ENCODE measurements at regions not wholly inside any gene's neighbourhood (a gene's known extent, or its start where the extent isn't known, plus 50 kb on each side); places are given as distances from the start of the nearest gene placed in this dataset.

DNA sequence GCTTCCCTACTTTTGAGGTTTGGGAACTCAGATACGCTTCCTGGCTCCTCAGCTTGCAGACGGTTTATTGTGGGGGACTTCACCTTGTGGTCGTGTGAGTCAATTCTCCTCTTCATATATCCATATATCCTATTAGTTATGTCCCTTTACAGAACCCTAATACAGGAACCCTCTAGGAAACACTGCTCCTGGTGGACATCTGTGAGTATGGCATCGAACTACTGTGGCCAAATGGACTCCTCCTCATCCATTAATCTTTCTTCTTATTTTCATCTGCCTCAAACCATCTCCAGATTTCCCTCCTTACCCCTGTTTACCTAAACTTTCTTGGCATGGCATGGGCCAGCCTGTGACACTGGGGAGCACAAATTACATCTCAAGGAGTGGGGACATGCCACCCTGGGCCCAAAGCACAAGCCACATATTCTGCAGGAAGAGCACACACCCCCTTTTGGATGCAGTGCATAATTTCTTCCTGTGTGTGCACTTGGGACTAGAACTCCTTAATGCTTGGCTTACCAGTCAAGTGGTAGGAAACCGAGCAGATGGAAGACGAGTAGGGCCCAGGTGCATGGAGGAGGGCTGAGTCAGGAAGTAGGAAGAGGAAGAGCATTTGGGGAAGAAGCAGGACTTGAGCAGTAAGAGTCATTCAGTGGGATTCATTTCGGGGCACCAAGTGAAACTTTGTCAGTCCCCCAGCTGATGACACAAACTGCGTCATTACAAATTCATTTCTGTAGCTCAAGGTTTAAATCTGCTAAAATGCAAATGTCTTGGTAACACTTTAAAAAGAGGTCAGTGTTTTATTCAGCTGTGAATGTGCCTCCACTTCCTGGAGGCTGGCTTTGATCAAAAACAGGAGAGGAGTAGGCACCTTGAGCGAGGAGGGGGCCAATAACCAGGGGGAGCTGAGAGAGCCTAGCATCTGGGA, 80.8 kb upstream of the PLXNA4 start:
- H3K27me3 Mint-ChIP-seq: no peaks in the 10 kb centered on the region
- POLR2A ChIA-PET: interaction anchor here (2.3 kb wide), 1 partner anchor 10 kb away, joined by 7 read pairs; no protein-coding TSS in a partner anchor
- H3K27ac Mint-ChIP-seq: peak overlapping the region in 8 of 10 donors; percentile 14 to 85 (median 44)
- H3K4me1 Mint-ChIP-seq: peaks cover 20 to 59% (median 46%) of the 10 kb centered on the region in 4 donors
- ATAC-seq (no peak), DNase-seq (no peak)
- H3K9me3 Mint-ChIP-seq: peaks cover 0 to 2% (median 0%) of the 10 kb centered on the region in 9 donors
- H3K4me3 Mint-ChIP-seq: peak overlapping the region in 2 of 10 donors; percentile 4 to 26
- H3K36me3 Mint-ChIP-seq: no peaks in the 10 kb centered on the region

DNA sequence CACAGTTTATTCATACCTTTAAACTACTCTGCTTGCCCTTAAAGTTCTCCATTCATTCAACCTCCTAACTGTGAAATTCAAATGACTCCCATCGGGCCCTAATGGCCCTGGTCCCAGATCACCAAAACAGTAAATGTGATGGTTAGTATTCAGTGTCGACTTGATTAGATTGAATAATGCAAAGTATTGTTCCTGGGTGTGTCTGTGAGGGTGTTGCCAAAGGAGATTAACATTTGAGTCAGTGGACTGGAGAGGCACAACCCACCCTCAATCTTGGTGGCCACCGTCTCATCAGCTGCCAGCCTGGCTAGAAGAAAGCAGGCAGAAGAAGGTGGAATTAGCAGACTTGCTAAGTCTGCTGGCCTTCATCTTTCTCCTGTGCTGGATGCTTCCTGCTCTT, 80.1 kb upstream of the PLXNA4 start:
- POLR2A ChIA-PET: interaction anchor here (0.6 to 2.3 kb wide), 2 partner anchors 10 to 1657 kb away, joined by 3 to 7 read pairs; no protein-coding TSS in a partner anchor
- Mint-ChIP-seq H3K27me3 (no peaks in the 10 kb centered on the region), H3K27ac (peak overlapping the region in 6 of 10 donors; percentile 15 to 84 (median 36)), H3K4me3 (peak overlapping the region in 1 of 10 donors; percentile 31), H3K9me3 (peaks cover 0 to 2% (median 0%) of the 10 kb centered on the region in 9 donors), H3K36me3 (no peaks in the 10 kb centered on the region), H3K4me1 (peaks cover 20 to 59% (median 46%) of the 10 kb centered on the region in 4 donors)
- ATAC-seq (no peak), DNase-seq (no peak)

DNA sequence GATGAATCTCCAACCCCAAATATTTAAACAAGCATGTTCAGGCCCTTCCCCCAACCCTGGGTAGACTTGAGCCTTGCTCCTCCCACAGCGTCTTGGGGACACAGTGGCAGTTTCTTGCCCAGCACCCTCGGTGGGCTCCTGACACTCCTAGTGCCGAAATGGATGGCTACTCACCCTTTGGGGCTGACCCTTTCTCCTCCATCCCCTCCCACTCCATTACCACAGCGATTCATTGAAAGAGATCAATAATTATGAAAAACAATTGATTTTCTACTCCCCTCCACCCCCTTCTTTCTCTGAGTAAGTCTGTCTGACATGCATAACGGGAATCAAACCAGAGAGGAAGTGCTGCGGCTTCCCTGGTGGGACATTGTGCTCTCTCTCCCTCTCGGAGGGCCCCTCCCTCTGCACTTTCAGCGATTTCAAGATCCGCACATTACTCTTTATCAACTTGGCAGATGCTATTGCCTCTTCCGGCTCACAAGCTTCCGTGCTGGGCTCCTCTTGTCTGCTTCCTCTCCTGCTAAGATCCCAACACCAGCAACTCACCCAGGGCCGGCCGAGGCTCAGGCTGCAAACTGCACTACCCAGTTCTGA, 79.0 kb upstream of the PLXNA4 start:
- Mint-ChIP-seq H3K27ac (peak overlapping the region; percentile 56 to 95 (median 84)), H3K4me3 (peak overlapping the region; percentile 68 to 93 (median 84)), H3K9me3 (peaks cover 0 to 2% (median 0%) of the 10 kb centered on the region in 9 donors), H3K4me1 (peaks cover 20 to 59% (median 46%) of the 10 kb centered on the region in 4 donors), H3K27me3 (no peaks in the 10 kb centered on the region), H3K36me3 (no peaks in the 10 kb centered on the region)
- DNase-seq: peak in 9 of 10 donors; percentile 20 to 76 (median 47)
- POLR2A ChIA-PET: interaction anchor here (0.7 to 2.3 kb wide), 2 partner anchors 11 to 547 kb away, joined by 3 to 7 read pairs; no protein-coding TSS in a partner anchor
- ATAC-seq: peak; percentile 90 to 92

GRCh38 chr7:132654150-132654549, 77.9 kb upstream of the PLXNA4 start:
- H3K27ac Mint-ChIP-seq: peak overlapping the region in 6 of 10 donors; percentile 13 to 74 (median 42)
- POLR2A ChIA-PET: no interaction called here
- H3K4me3 Mint-ChIP-seq: peak overlapping the region in 9 of 10 donors; percentile 23 to 82 (median 62)
- H3K4me1 Mint-ChIP-seq: peaks cover 20 to 51% (median 42%) of the 10 kb centered on the region in 4 donors
- ATAC-seq: peak in 1 of 2 donors; percentile 36
- H3K9me3 Mint-ChIP-seq: no peaks in the 10 kb centered on the region
- no peaks in the 10 kb centered on the region for H3K36me3 Mint-ChIP-seq
- DNase-seq: peak in 2 of 10 donors; percentile 23 to 34
- H3K27me3 Mint-ChIP-seq: no peaks in the 10 kb centered on the region

GRCh38 chr7:132653366-132653930, 77.2 kb upstream of the PLXNA4 start:
- POLR2A ChIA-PET: no interaction called here
- ATAC-seq: no peak

GRCh38 chr7:132652507-132652906, 76.2 kb upstream of the PLXNA4 start:
- Mint-ChIP-seq H3K4me3 (no peak overlapping the region), H3K9me3 (no peaks in the 10 kb centered on the region), H3K27ac (no peak overlapping the region), H3K27me3 (no peaks in the 10 kb centered on the region), H3K36me3 (no peaks in the 10 kb centered on the region), H3K4me1 (peaks cover 17 to 39% (median 37%) of the 10 kb centered on the region in 4 donors)
- DNase-seq (no peak), ATAC-seq (no peak)
- POLR2A ChIA-PET: no interaction called here

More at GRCh38 chr7:132653366-132653930, 77.2 kb upstream of the PLXNA4 start:
- Mint-ChIP-seq H3K27me3 (no peaks in the 10 kb centered on the region), H3K9me3 (no peaks in the 10 kb centered on the region), H3K4me3 (no peak overlapping the region), H3K4me1 (peaks cover 20 to 49% (median 42%) of the 10 kb centered on the region in 4 donors), H3K27ac (peak overlapping the region in 5 of 10 donors; percentile 1 to 46 (median 29)), H3K36me3 (no peaks in the 10 kb centered on the region)
- no peak for DNase-seq

- DNase-seq: no peak
- peaks cover 6 to 20% (median 19%) of the 10 kb centered on the region in 4 donors for H3K4me1 Mint-ChIP-seq
- H3K27me3 Mint-ChIP-seq: no peaks in the 10 kb centered on the region
- no peak for ATAC-seq
- POLR2A ChIA-PET: no interaction called here
- H3K4me3 Mint-ChIP-seq: no peak overlapping the region
- H3K27ac Mint-ChIP-seq: no peak overlapping the region
- no peaks in the 10 kb centered on the region for H3K9me3 Mint-ChIP-seq
- no peaks in the 10 kb centered on the region for H3K36me3 Mint-ChIP-seq
Measured at GRCh38 chr7:132650498-132650897, 74.2 kb upstream of the PLXNA4 start.

GRCh38 chr7:132647311-132647710, 71.0 kb upstream of the PLXNA4 start:
- Mint-ChIP-seq H3K36me3 (no peaks in the 10 kb centered on the region), H3K9me3 (no peaks in the 10 kb centered on the region), H3K27ac (no peak overlapping the region), H3K27me3 (no peaks in the 10 kb centered on the region), H3K4me1 (no peaks in the 10 kb centered on the region), H3K4me3 (no peak overlapping the region)
- no peak for DNase-seq
- POLR2A ChIA-PET: no interaction called here
- no peak for ATAC-seq

DNA sequence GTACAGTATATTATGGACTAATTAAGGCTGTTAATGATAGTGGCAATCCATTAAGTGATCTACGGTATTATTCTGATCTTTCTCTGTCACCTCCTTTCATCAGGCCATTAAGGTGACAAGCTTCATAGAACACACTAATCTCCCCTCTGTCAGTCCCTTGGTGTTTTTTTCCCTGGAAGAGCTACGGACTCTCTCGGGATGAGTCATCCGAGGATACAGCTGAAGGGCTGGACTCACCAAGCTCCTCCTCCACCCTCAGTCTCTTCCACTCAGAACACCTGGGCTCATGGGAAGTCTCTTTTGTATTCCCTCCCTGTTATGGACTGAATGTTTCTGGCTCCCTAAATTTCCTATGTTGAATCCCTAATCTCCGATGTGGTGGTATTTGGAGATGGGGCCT, 69.8 kb upstream of the PLXNA4 start:
- Mint-ChIP-seq H3K36me3 (no peaks in the 10 kb centered on the region), H3K27ac (no peak overlapping the region), H3K9me3 (no peaks in the 10 kb centered on the region), H3K4me3 (no peak overlapping the region), H3K4me1 (no peaks in the 10 kb centered on the region), H3K27me3 (no peaks in the 10 kb centered on the region)
- POLR2A ChIA-PET: no interaction called here
- DNase-seq (no peak), ATAC-seq (no peak)

DNA sequence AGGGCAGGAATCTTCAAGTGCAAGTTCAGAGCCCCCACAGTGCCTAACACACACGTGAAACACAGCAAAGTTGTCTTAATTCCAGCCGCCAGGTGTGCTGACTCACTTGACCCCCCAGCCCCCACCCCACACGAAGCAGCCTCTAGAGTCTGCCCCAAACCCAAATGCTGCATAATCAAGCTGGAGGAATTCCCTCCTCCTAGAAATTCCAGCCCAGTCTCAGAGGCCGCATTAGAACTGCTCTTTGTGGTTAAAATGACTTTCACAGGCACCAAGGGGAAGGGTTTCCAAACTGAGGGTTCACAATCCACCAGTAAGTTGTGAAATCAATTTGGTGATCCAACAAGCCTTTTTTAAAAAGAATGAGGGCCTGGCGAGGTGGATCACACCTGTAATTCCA, 67.0 kb upstream of the PLXNA4 start:
- POLR2A ChIA-PET: no interaction called here
- H3K4me3 Mint-ChIP-seq: no peak overlapping the region
- no peak for ATAC-seq
- DNase-seq: no peak
- no peak overlapping the region for H3K27ac Mint-ChIP-seq
- H3K4me1 Mint-ChIP-seq: no peaks in the 10 kb centered on the region
- no peaks in the 10 kb centered on the region for H3K27me3 Mint-ChIP-seq
- H3K36me3 Mint-ChIP-seq: no peaks in the 10 kb centered on the region
- no peaks in the 10 kb centered on the region for H3K9me3 Mint-ChIP-seq

DNA sequence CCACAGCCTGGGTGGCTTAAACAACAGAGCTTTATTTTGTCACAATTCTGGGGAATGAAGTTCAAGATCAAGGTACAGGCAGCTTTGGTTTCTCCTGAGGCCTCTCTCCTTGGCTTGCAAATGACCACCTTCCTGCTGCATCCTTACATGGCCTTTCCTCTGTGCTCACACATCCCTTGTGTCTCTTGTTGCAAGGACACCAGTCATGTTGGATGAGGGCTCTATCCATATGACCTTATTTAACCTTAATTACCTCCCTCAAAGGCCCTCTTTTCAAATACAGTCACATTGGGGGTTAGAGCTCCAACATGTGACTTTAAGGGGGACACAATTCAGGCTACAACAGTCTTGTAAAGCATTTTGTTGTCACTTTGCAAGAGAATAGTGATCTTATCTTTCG, 65.0 kb upstream of the PLXNA4 start:
- DNase-seq: no peak
- Mint-ChIP-seq H3K9me3 (no peaks in the 10 kb centered on the region), H3K27ac (no peak overlapping the region), H3K4me1 (peaks cover 0 to under 1% (median 0%) of the 10 kb centered on the region in 4 donors), H3K27me3 (no peaks in the 10 kb centered on the region), H3K36me3 (no peaks in the 10 kb centered on the region), H3K4me3 (no peak overlapping the region)
- POLR2A ChIA-PET: no interaction called here
- ATAC-seq: no peak

DNA sequence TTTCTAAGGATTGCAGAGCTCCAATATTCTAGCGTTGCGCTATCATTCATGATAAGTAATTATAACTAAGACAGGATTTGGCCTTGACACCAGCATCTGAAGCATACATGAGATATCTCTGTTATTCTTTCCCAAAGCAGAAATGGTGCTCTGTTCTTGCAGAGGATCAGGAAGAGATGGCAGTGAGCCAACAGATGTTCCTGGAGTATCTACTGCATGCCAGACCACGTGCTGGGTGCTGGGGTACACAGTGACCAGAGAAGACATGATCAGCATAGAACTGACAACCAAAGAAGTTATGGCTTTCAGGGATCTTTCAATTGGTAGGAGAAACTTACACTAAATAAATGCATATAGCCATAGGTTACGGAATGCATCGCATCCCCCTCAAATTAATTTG, 63.7 kb upstream of the PLXNA4 start:
- H3K27ac Mint-ChIP-seq: no peak overlapping the region
- H3K27me3 Mint-ChIP-seq: peaks cover 0 to 3% (median 0%) of the 10 kb centered on the region in 5 donors
- ATAC-seq: no peak
- POLR2A ChIA-PET: no interaction called here
- peaks cover 0 to 11% (median 2%) of the 10 kb centered on the region in 4 donors for H3K4me1 Mint-ChIP-seq
- H3K36me3 Mint-ChIP-seq: no peaks in the 10 kb centered on the region
- H3K4me3 Mint-ChIP-seq: no peak overlapping the region
- no peaks in the 10 kb centered on the region for H3K9me3 Mint-ChIP-seq
- no peak for DNase-seq

DNA sequence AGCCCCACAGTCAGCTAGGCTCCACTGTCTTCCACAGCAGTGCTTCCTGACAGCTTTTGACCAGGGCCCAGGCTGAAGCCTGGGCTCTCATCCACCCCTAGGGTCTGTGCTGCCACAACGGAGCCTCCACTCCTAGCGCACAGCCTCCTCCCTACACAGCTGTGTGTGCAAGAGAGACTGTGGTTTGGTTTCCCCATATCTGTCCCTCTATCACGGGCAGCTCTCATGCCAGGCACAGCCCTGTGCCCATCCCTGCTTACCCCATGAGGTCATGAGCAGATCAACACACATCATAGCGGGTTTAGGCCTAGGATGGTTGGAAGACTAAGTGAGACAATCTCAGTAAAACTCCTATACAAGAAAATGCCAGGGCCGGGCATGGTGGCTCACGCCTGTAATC, 61.7 kb upstream of the PLXNA4 start:
- POLR2A ChIA-PET: no interaction called here

More for the DNA sequence above, 61.7 kb upstream of the PLXNA4 start:
- ATAC-seq (no peak), DNase-seq (no peak)
- no peak overlapping the region for H3K27ac Mint-ChIP-seq
- H3K4me1 Mint-ChIP-seq: peaks cover 0 to 11% (median 3%) of the 10 kb centered on the region in 4 donors
- H3K36me3 Mint-ChIP-seq: no peaks in the 10 kb centered on the region
- no peak overlapping the region for H3K4me3 Mint-ChIP-seq
- H3K27me3 Mint-ChIP-seq: peaks cover 0 to 3% (median 0%) of the 10 kb centered on the region in 5 donors
- no peaks in the 10 kb centered on the region for H3K9me3 Mint-ChIP-seq

Measured in naive thymus-derived CD8-positive, alpha-beta T cell (primary cell).